PC-9 (cell line): ENCODE measurements at regions not wholly inside any gene's neighbourhood (a gene's known extent, or its start where the extent isn't known, plus 50 kb on each side); places are given as distances from the start of the nearest gene placed in this dataset.

Experiments
- BruUV-seq: library from RNA; stranded (reverse); fragments of 400-500 nt; replicated peaks from 2 replicates; lab custom pipeline; 2021; lab: Mats Ljungman, UMichigan
- CTCF ChIA-PET: fragments of 300-600 bp; sonication (Branson Sonifier 250); formaldehyde crosslinking; loops from one replicate; lab custom pipeline; 2022; ENCODE audit warnings: antibody characterized with exemption; lab: Charles Lee
- POLR2A ChIA-PET: fragments of 300-600 bp; sonication (Branson Sonifier 250); formaldehyde crosslinking; loops from one replicate; lab custom pipeline; 2022; ENCODE audit warnings: antibody characterized with exemption; ENCODE audit not compliant: unreplicated experiment; lab: Charles Lee
- DNase-seq, 2 experiments: peaks; one replicate each; pipeline versions ENCODE4 v3.0.0 to v3.0.0-alpha.2; 2015 to 2022; ENCODE audit warnings: mixed read lengths in 1 of 2
- H2AFZ ChIP-seq: fragments of 200-600 bp; sonication (generic); 2 replicates; pipeline ENCODE4 v1.8.1; 2017; ENCODE audit warnings: antibody characterized with exemption
- H3F3A ChIP-seq: fragments of 200-600 bp; sonication (generic); 2 replicates; pipeline ENCODE4 v1.8.1; 2017; ENCODE audit warnings: antibody characterized with exemption, mild to moderate bottlenecking, low read depth; ENCODE audit not compliant: insufficient read depth
- H3K27ac ChIP-seq: fragments of 200-600 bp; sonication (generic); 2 replicates; pipeline ENCODE4 v1.6.1; 2016; ENCODE audit warnings: mixed run types
- H3K27me3 ChIP-seq: fragments of 200-600 bp; sonication (generic); 2 replicates; pipeline ENCODE4 v1.6.1; 2016; ENCODE audit warnings: low read depth, mixed run types; ENCODE audit not compliant: insufficient read depth
- H3K36me3 ChIP-seq: fragments of 200-600 bp; sonication (generic); 2 replicates; pipeline ENCODE4 v1.6.1; 2016; ENCODE audit warnings: low read depth, mixed run types
- H3K4me1 ChIP-seq: fragments of 200-600 bp; sonication (generic); replicated peaks from 2 replicates; pipeline ENCODE4 v1.6.1; 2016; ENCODE audit warnings: mixed run types; ENCODE audit not compliant: insufficient read depth
- H3K4me2 ChIP-seq: fragments of 200-600 bp; sonication (generic); 2 replicates; pipeline ENCODE4 v1.6.1; 2017; ENCODE audit warnings: mixed run types
- H3K4me3 ChIP-seq: fragments of 200-600 bp; sonication (generic); 2 replicates; pipeline ENCODE4 v1.6.1; 2016; ENCODE audit warnings: mixed run types
- H3K79me2 ChIP-seq: fragments of 200-600 bp; sonication (generic); 2 replicates; pipeline ENCODE4 v1.6.1; 2017; ENCODE audit warnings: low read depth, mixed run types
- H3K9me2 ChIP-seq: fragments of 200-600 bp; sonication (generic); 2 replicates; pipeline ENCODE4 v1.8.1; 2017; ENCODE audit warnings: mild to moderate bottlenecking; ENCODE audit not compliant: insufficient read depth
- H3K9me3 ChIP-seq: fragments of 200-600 bp; sonication (generic); 2 replicates; pipeline ENCODE4 v1.8.1; 2016; ENCODE audit warnings: low read depth; ENCODE audit not compliant: insufficient read depth
- H4K20me1 ChIP-seq: fragments of 200-600 bp; sonication (generic); 2 replicates; pipeline ENCODE4 v1.8.1; 2017; ENCODE audit not compliant: insufficient read depth
- CTCF ChIP-seq: fragments of 200-600 bp; sonication (generic); conservative IDR thresholded peaks from 2 replicates; pipeline ENCODE4 v1.6.1; 2017; ENCODE audit warnings: mixed run types, antibody characterized with exemption, mild to moderate bottlenecking, moderate library complexity
- EZH2 ChIP-seq: fragments of 200-600 bp; sonication (generic); IDR thresholded peaks from 2 replicates; pipeline ENCODE4 v1.8.0; 2017; ENCODE audit warnings: antibody characterized with exemption, low read depth
- intact Hi-C: fragments of 100-400 bp; cut with micrococcal nuclease; formaldehyde crosslinking; loops from one replicate; pipeline ENCODE4 v1.10.0; 2022; ENCODE audit not compliant: unreplicated experiment

- no peak for DNase-seq
- ChIA-PET POLR2A (no interaction called here), CTCF (no interaction called here)
- TF ChIP-seq CTCF (no peak), EZH2 (no peak)
- H3K79me2 ChIP-seq: no peaks in the 10 kb centered on the region
- H4K20me1 ChIP-seq: no peaks in the 10 kb centered on the region
- peaks cover 6% of the 10 kb centered on the region; the same call in 1 of the 2 replicates for H3K4me1 ChIP-seq
- no peak overlapping the region for H2AFZ ChIP-seq
- BruUV-seq: no TSS peak
- no peak overlapping the region for H3K4me2 ChIP-seq
- intact Hi-C loops: no loop called here
- no peak overlapping the region for H3K27ac ChIP-seq
- H3K4me3 ChIP-seq: no peak overlapping the region
- peaks cover 6% of the 10 kb centered on the region; the same call in 1 of the 2 replicates for H3K36me3 ChIP-seq
- H3K9me3 ChIP-seq: no peaks in the 10 kb centered on the region
- no peaks in the 10 kb centered on the region for H3K9me2 ChIP-seq
- H3K27me3 ChIP-seq: no peaks in the 10 kb centered on the region
- 0 out of 2 replicates have a peak, but pooled peaks cover 9% of the 10 kb centered on the region for H3F3A ChIP-seq
Observed at GRCh38 chr14:101466456-101467180, 94.7 kb upstream of the DIO3 start.

DNA sequence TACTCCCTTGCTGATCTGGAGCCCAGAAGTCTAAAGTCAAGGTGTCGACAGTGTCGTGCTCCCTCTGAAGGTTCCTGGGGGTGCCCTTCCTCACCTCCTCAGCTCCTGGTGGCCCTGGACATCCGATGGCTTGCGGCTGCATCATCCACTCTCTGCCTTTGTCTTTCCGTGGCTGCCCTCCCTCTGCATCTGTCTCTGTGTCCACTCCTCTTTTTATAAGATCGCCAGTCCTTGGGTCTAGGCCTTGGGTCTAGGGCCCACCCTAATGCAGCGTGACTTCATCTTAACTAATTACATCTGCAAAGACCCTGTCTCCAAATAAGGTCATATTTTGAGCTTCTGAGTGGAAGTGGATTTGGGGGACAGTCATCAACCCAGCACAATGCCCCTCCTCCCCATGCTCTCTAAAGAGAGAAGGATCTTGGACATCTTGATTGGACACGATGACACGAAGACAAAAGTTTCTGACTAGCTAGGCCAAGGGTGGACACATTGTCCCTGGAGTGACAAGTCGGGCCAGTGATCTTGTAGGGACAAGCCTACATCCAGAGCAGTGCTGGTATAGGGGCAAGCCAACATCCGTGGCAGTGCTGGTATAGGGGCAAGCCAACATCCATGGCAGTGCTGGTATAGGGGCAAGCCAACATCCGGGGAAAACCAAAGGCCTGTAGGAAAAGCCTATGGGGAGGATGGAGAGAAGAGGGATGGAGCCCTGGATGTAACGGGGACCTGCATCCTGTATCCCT is 93.9 kb upstream of the DIO3 start:
- intact Hi-C loops: no loop called here
- POLR2A ChIA-PET: no interaction called here
- H2AFZ ChIP-seq: no peak overlapping the region
- DNase-seq: no peak
- peaks cover 6% of the 10 kb centered on the region; the same call in 1 of the 2 replicates for H3K4me1 ChIP-seq
- 0 out of 2 replicates have a peak, but pooled peaks cover 9% of the 10 kb centered on the region for H3F3A ChIP-seq
- BruUV-seq: no TSS peak
- H3K79me2 ChIP-seq: 0 out of 2 replicates have a peak, but pooled peaks cover 1% of the 10 kb centered on the region
- CTCF ChIA-PET: no interaction called here
- no peak overlapping the region for H3K4me2 ChIP-seq
- TF ChIP-seq EZH2 (no peak), CTCF (no peak)
- H3K27me3 ChIP-seq: no peaks in the 10 kb centered on the region
- H3K9me2 ChIP-seq: no peaks in the 10 kb centered on the region
- H4K20me1 ChIP-seq: no peaks in the 10 kb centered on the region
- H3K36me3 ChIP-seq: peaks cover 6% of the 10 kb centered on the region; the same call in 1 of the 2 replicates
- no peak overlapping the region for H3K27ac ChIP-seq
- no peak overlapping the region for H3K4me3 ChIP-seq
- no peaks in the 10 kb centered on the region for H3K9me3 ChIP-seq

- intact Hi-C loops: no loop called here
- BruUV-seq: no TSS peak
- POLR2A ChIA-PET: no interaction called here
Observed at GRCh38 chr14:101469382-101470247, 91.7 kb upstream of the DIO3 start.

More at GRCh38 chr14:101469382-101470247, 91.7 kb upstream of the DIO3 start:
- no peak overlapping the region for H3K4me3 ChIP-seq
- H3K27me3 ChIP-seq: no peaks in the 10 kb centered on the region
- H3K4me2 ChIP-seq: no peak overlapping the region
- H3K36me3 ChIP-seq: peaks cover 6% of the 10 kb centered on the region; the same call in 1 of the 2 replicates
- peaks cover 24% of the 10 kb centered on the region for H3K79me2 ChIP-seq
- no peak overlapping the region for H2AFZ ChIP-seq
- TF ChIP-seq CTCF: no peak
- TF ChIP-seq EZH2: no peak
- H3K9me2 ChIP-seq: no peaks in the 10 kb centered on the region
- H4K20me1 ChIP-seq: no peaks in the 10 kb centered on the region
- no peak for DNase-seq
- H3K9me3 ChIP-seq: no peaks in the 10 kb centered on the region
- H3K27ac ChIP-seq: no peak overlapping the region
- H3K4me1 ChIP-seq: peaks cover 2% of the 10 kb centered on the region
- H3F3A ChIP-seq: 0 out of 2 replicates have a peak, but pooled peaks cover 6% of the 10 kb centered on the region
- CTCF ChIA-PET: no interaction called here
